ENCODE measurements at regions not wholly inside any gene's neighbourhood (a gene's known extent, or its start where the extent isn't known, plus 50 kb on each side); places are given as distances from the start of the nearest gene placed in this dataset.
"Not testable (repeated sequence)": the region's sequence is repeated elsewhere in the genome, so short reads cannot be mapped to it uniquely, and the experiment has no call there.

- no peak for TF ChIP-seq CTCF (IDR thresholded peaks at IDR 0.05; ENCODE audit: borderline replicate concordance, insufficient read depth, low read depth, low read length)
- H3K4me3 ChIP-seq (ENCODE audit: low read depth, low read length) = no peak overlapping the region
Observed at GRCh38 chr20:23294166-23294565, 56.4 kb upstream of the NXT1 start.

- TF ChIP-seq CTCF (IDR thresholded peaks at IDR 0.05; ENCODE audit: borderline replicate concordance, insufficient read depth, low read depth, low read length) = no peak
- no peak overlapping the region for H3K4me3 ChIP-seq (ENCODE audit: low read depth, low read length)
Observed at GRCh38 chr20:23293689-23294088, 56.9 kb upstream of the NXT1 start.

GRCh38 chr20:23292311-23292710 is 58.3 kb upstream of the NXT1 start:
- H3K4me3 ChIP-seq (ENCODE audit: low read depth, low read length) = not testable (repeated sequence)

GRCh38 chr20:23291575-23292240 is 58.9 kb upstream of the NXT1 start:
- no peak for TF ChIP-seq CTCF (IDR thresholded peaks at IDR 0.05; ENCODE audit: borderline replicate concordance, insufficient read depth, low read depth, low read length)
- no peak overlapping the region for H3K4me3 ChIP-seq (ENCODE audit: low read depth, low read length)

GRCh38 chr20:23290761-23291574 is 59.6 kb upstream of the NXT1 start:
- no peak overlapping the region for H3K4me3 ChIP-seq (ENCODE audit: low read depth, low read length)
- no peak for TF ChIP-seq CTCF (IDR thresholded peaks at IDR 0.05; ENCODE audit: borderline replicate concordance, insufficient read depth, low read depth, low read length)

GRCh38 chr20:23289724-23290395 is 60.7 kb upstream of the NXT1 start:
- no peak for TF ChIP-seq CTCF (IDR thresholded peaks at IDR 0.05; ENCODE audit: borderline replicate concordance, insufficient read depth, low read depth, low read length)
- no peak overlapping the region for H3K4me3 ChIP-seq (ENCODE audit: low read depth, low read length)

GRCh38 chr20:23289249-23289648 is 61.3 kb upstream of the NXT1 start:
- no peak overlapping the region for H3K4me3 ChIP-seq (ENCODE audit: low read depth, low read length)
- no peak for TF ChIP-seq CTCF (IDR thresholded peaks at IDR 0.05; ENCODE audit: borderline replicate concordance, insufficient read depth, low read depth, low read length)
